Activated CD4-positive, alpha-beta T cell treated with anti-CD3 and anti-CD28 coated beads, Interleukin-2, amount 50 U/mL, for 48 hours (primary cell): ENCODE measurements at regions not wholly inside any gene's neighbourhood (a gene's known extent, or its start where the extent isn't known, plus 50 kb on each side); places are given as distances from the start of the nearest gene placed in this dataset.
"Not testable (repeated sequence)": the region's sequence is repeated elsewhere in the genome, so short reads cannot be mapped to it uniquely, and the experiment has no call there.

Source experiments
- DNase-seq, 2 experiments: peaks; one replicate each; pipeline ENCODE4 v3.0.0-alpha.2; 2020

DNA sequence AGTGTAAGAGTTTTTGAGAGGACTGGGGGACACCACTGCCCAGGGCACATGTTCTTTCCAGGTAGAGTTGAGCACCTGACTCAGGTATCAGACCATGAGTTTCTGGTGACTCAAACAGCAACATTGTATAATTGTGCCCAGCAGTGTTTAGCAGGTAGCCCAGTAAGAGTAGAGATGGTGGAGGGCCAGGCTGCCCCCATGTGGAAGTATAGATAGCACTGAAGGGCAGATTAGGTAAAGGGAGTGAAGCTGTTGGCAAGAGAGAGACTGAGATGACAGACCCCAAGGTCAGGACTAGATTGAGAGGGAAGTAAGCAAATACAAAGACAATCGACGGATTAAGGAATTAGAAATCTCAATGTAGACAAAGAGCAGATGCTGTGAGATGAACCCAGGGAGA, 74.6 kb downstream of the TRIM42 start:
- DNase-seq: no peak

GRCh38 chr3:140753865-140754754, 76.2 kb downstream of the TRIM42 start:
- DNase-seq: no peak

DNA sequence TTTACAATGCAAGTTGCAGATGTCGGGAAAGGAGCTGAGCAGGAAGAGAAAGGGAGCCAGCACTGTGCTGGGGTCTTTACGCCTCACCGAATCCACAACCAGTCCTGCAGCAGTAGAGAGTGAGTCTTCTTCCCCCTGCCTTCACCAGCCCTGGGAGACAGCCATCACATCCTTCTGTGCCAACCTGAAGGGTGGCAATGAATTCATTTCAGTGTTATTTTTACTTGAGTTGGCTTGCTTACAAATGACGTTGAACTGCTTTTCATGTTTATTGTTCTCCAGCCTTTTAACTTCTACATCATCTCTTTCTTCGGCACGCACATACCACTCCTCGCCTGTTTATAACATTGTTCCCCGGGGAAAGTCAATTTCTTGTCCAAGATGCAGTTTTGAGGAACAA, 77.1 kb downstream of the TRIM42 start:
- DNase-seq: no peak

GRCh38 chr3:140756240-140757016, 78.6 kb downstream of the TRIM42 start:
- DNase-seq: no peak

GRCh38 chr3:140758791-140759444, 81.1 kb downstream of the TRIM42 start:
- DNase-seq: no peak

DNA sequence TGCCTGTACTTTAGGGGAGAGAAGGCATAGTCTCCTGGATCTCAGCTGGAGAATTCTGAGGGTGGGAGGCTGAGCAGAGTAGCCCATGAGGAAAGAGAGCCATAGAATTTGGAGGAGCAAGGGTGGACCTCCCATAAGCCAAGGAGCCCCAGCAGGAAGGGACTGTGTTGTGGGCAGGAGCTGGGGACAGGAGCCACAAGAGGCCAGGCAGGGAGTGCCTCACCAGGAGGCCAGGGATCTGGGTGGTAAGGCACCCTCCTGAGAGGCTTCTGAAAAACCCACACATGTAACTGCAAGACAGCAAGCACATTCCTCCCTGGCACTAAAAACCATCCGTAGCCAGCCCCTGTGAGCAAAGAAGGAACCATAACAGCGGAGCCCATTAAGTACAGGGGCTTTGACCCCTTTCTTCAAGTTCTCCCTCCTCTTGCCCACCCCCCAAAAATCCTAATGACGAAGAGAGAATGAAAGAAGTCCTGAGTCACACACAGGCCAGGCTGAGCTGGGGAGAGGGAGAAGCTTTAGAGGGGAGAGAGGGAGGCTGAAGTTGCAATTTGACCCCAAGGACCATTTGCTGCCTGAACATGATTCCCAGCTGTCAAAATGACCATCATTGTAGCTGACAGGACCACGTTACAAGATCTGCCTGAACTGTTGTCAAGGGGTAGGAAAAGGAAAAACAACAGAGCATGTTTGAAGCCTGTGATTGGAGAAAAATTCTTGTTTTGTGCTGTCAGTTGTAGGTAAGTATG, 82.6 kb downstream of the TRIM42 start:
- DNase-seq: no peak

DNA sequence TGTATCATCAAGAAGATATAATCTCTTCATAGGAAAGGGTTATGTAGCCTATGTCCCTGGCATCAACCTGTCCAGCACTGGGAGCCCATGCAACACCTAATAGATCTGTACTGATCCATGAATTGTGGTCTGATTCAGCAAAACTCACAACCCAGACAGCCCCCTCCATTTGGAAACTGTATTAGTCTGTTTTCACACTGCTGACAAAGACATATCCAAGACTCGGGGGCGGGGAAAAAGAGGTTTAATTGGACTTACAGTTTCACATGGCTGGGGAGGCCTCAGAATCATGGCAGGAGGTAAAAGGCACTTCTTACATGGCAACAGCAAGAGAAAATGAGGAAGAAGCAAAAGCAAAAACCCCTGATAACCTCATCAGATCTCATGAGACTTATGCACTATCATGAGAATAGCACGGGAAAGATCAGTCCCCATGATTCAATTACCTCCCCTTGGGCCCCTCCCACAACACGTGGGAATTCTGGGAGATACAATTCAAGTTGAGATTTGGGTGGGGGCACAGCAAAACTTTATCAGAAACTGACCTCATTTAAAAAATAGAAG, 83.3 kb downstream of the TRIM42 start:
- no peak for DNase-seq

GRCh38 chr3:140762746-140763145, 84.9 kb downstream of the TRIM42 start:
- DNase-seq: no peak

- no peak for DNase-seq
These were observed 85.7 kb downstream of the TRIM42 start for GRCh38 chr3:140763532-140763931.

GRCh38 chr3:140765246-140765645, 87.4 kb downstream of the TRIM42 start:
- no peak for DNase-seq

- DNase-seq: no peak
These were observed 88.6 kb downstream of the TRIM42 start for GRCh38 chr3:140766465-140766864.

DNA sequence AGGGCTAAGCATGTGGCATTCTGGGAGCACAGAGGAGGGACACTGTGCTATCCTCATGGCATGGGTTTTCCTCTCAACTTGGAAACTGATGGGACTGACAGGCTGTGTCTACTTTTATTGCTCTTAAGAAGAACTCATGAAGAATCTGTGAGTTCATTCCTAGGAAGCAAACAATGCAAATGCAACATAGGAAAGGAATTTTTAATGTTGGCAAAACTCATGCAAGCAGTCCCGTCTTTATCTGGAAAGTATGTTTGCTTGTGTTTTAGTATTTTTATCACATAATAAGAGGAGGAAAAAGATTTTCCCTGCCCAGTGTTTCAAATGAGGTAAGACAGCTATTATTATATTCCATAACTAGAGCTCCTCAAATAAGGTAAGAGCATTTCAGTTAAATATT, 89.7 kb downstream of the TRIM42 start:
- no peak for DNase-seq

DNA sequence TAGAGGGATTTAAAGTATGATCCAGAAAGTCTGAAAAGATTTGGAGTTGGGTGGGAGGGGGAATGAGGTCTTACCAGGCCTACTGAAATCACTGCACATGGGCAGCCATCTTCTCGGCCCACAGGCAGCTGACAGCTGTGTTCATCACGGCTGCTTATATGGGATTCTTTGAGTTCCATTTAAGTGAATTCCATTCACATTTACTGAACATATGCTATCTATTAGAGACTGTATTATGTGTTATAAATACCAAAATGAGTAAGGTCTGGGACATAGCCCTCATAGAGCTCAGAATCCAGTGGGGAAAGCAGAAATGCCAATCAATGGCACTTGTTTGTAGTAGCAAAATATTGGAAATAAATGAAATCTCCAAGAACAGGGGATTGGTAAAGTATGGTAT, 91.1 kb downstream of the TRIM42 start:
- DNase-seq: no peak

DNA sequence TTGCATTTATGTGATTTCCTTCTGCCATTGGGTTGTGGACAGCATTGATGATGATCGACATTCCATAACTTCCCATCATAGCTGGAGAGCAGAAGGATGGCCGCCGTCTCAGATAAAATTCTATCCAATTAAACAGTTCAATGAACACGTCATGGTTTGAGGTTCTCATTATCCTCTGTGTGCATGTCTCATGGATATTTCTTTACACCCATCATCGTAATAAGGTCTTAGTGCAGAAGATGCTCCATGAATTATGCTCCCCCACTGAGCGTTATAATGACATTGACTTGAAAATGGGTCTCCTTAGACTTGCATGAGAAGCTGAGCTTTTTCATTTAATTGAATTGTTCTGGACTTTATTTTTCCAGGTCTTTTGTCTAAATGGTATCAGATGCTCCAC, 92.1 kb downstream of the TRIM42 start:
- no peak for DNase-seq

DNA sequence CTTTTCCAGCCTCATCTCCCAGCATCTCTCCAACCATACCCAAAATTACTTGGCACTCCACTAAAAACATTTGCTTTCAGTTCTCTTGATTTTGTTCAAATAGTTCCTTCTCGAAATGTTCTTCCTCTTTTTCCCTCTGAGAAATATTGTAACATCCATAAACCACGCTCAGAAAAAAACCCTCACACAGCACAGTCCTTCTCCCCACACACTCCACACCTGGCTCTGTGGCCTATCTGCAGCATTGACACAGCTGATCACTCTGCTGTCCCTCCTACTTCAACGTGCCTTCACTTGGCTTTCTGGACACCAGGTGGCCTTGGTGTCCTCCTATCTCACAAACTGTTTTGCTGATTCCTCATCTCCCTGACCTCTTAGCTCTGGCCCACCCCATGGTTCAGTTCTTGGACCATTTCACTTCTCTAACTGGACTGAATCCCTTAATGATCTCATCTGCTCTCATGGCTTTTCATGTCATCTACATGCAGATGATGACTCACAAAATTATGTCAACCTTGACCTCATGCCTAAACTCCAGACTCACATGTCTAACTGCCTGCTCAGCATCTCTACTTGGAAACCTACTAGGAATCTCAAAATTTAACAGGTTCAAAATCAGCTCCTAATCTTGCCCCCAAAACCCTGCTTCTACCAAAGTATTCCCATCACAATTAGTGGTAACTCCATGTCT, 93.3 kb downstream of the TRIM42 start:
- DNase-seq: no peak

GRCh38 chr3:140777631-140778233, 99.9 kb downstream of the TRIM42 start:
- no peak for DNase-seq

- DNase-seq: no peak
These were observed 113.5 kb downstream of the TRIM42 start for GRCh38 chr3:140791368-140791767.

DNA sequence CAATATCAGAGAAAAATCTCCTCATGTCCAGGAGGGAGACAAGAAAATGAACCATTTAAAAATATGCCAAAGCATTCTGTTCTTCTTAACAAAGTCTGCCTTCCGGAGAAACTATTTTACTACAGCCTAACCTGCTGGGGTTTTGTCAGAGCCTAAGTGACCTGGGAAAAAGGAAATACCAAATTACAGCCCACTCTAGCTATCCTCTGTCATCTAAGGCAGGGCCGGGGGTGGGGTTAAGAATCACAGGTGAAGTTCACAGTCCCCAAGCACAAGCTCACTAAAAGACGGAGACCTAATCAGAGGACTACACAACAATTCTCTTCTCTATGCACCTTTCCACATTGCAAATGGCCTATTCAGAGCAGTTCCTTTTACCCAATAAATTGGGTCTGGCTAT, 116.6 kb downstream of the TRIM42 start:
- no peak for DNase-seq

GRCh38 chr3:140802898-140803297, 125.0 kb downstream of the TRIM42 start:
- DNase-seq: not testable (repeated sequence)

DNA sequence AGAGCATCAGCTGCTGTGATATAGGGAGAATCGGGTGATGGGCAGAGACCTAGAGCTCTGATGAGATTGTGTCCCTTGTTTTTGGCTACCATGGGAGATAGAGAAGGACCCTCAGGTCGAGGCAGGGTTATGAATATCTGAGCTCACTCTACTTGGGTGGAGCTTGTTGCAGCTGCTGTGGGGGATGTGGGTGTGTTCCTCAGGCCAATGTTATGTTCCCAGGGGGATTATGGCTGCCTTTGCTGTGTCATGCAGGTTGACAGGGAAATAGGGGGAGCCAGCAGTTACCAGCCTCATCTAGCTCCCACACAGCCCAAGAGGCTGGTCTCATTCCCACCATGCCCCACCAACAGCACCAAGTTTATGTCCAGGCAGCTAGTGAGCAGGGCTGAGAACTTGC, 131.5 kb downstream of the TRIM42 start:
- DNase-seq: no peak
